IMR-90 (cell line): ENCODE measurements at regions not wholly inside any gene's neighbourhood (a gene's known extent, or its start where the extent isn't known, plus 50 kb on each side); places are given as distances from the start of the nearest gene placed in this dataset.

ENCODE experiments used
- ATAC-seq: fragments of 200-7000 bp; cut with Tn5 transposase; 2 replicates; pipeline ENCODE4 v1.9.1; 2020; ENCODE audit warnings: low read depth, mild to moderate bottlenecking, moderate library complexity
- BruUV-seq: library from RNA; stranded (reverse); fragments of 400-500 nt; replicated peaks from 2 replicates; lab custom pipeline; 2021; lab: Mats Ljungman, UMichigan
- CTCF ChIA-PET: fragments of 300-600 bp; formaldehyde crosslinking; extraction: SDS; loops from one replicate; lab custom pipeline; 2021; ENCODE audit warnings: antibody characterized with exemption; lab: Yijun Ruan, JAX
- POLR2A ChIA-PET: fragments of 300-600 bp; sonication (Branson Sonifier 250); formaldehyde crosslinking; loops from one replicate; lab custom pipeline; 2022; ENCODE audit warnings: antibody characterized with exemption; ENCODE audit not compliant: unreplicated experiment; lab: Charles Lee
- DNase-seq: peaks from one replicate; pipeline ENCODE4 v3.0.0; 2013
- H2AFZ ChIP-seq: replicated peaks from 2 replicates; pipeline ENCODE3; 2013; ENCODE audit warnings: low read length, mild to moderate bottlenecking; ENCODE audit not compliant: poor library complexity
- H2AK5ac ChIP-seq: 2 replicates; pipeline ENCODE4 v1.6.1; 2013; ENCODE audit warnings: low read depth, low read length, inconsistent platforms
- H2AK9ac ChIP-seq: replicated peaks from 2 replicates; pipeline ENCODE3; 2013; ENCODE audit warnings: mild to moderate bottlenecking, low read depth, low read length, moderate library complexity; ENCODE audit not compliant: poor library complexity
- H2BK120ac ChIP-seq: 2 replicates; pipeline ENCODE4 v1.6.1; 2013; ENCODE audit warnings: low read depth, low read length, inconsistent platforms
- H2BK15ac ChIP-seq: 3 replicates; pipeline ENCODE4 v1.6.1; 2013; ENCODE audit warnings: low read depth, low read length, inconsistent platforms
- H2BK20ac ChIP-seq: 2 replicates; pipeline ENCODE4 v1.6.1; 2013; ENCODE audit warnings: low read depth, mild to moderate bottlenecking, inconsistent platforms, low read length, moderate library complexity
- H2BK5ac ChIP-seq: 2 replicates; pipeline ENCODE4 v1.6.1; 2013; ENCODE audit warnings: mild to moderate bottlenecking, low read depth, low read length, inconsistent platforms; ENCODE audit not compliant: poor library complexity, severe bottlenecking
- H3K14ac ChIP-seq: replicated peaks from 2 replicates; pipeline ENCODE4 v1.6.1; 2013; ENCODE audit warnings: low read depth, low read length, inconsistent platforms
- H3K18ac ChIP-seq: 2 replicates; pipeline ENCODE4 v1.6.1; 2013; ENCODE audit warnings: low read depth, low read length, control low read depth
- H3K23ac ChIP-seq: 2 replicates; pipeline ENCODE4 v1.6.1; 2013; ENCODE audit warnings: low read depth, low read length, inconsistent platforms
- H3K27ac ChIP-seq: 2 replicates; pipeline ENCODE4 v1.5.1; 2013; ENCODE audit warnings: mild to moderate bottlenecking, control low read depth, low read length; ENCODE audit not compliant: insufficient read depth
- H3K27me3 ChIP-seq: 2 replicates; pipeline ENCODE4 v1.6.1; 2013; ENCODE audit warnings: low read length; ENCODE audit not compliant: control insufficient read depth, insufficient read depth
- H3K36me3 ChIP-seq: 2 replicates; pipeline ENCODE4 v1.6.1; 2013; ENCODE audit warnings: low read length, mixed read lengths; ENCODE audit not compliant: control insufficient read depth, insufficient read depth
- H3K4ac ChIP-seq: 2 replicates; pipeline ENCODE4 v1.6.1; 2013; ENCODE audit warnings: low read depth, low read length, inconsistent platforms
- H3K4me1 ChIP-seq: 2 replicates; pipeline ENCODE4 v1.6.1; 2013; ENCODE audit warnings: low read length, mixed read lengths; ENCODE audit not compliant: control insufficient read depth, insufficient read depth
- H3K4me2 ChIP-seq: 2 replicates; pipeline ENCODE4 v1.6.1; 2013; ENCODE audit warnings: low read depth, mild to moderate bottlenecking, control low read depth, low read length, moderate library complexity
- H3K4me3 ChIP-seq: 2 replicates; pipeline ENCODE4 v1.5.1; 2013; ENCODE audit warnings: low read depth, mild to moderate bottlenecking, control low read depth, low read length, moderate library complexity; ENCODE audit not compliant: insufficient read depth
- H3K56ac ChIP-seq: 2 replicates; pipeline ENCODE4 v1.6.1; 2013; ENCODE audit warnings: low read length, inconsistent platforms; ENCODE audit not compliant: insufficient read depth; ENCODE audit errors: extremely low read depth
- H3K79me1 ChIP-seq, 2 experiments: 2 replicates each; pipeline ENCODE4 v1.6.1; 2013; ENCODE audit warnings: low read length in 2 of 2, inconsistent platforms in 1 of 2, low read depth in 1 of 2
- H3K9ac ChIP-seq: 2 replicates; pipeline ENCODE4 v1.6.1; 2013; ENCODE audit warnings: low read depth, low read length, control low read depth
- H3K9me1 ChIP-seq: 2 replicates; pipeline ENCODE4 v1.6.1; 2013; ENCODE audit warnings: low read length, inconsistent platforms; ENCODE audit not compliant: insufficient read depth
- H3K9me3 ChIP-seq: 2 replicates; pipeline ENCODE4 v1.6.1; 2013; ENCODE audit warnings: low read length; ENCODE audit not compliant: control insufficient read depth, insufficient read depth
- H4K20me1 ChIP-seq: 2 replicates; pipeline ENCODE4 v1.6.1; 2013; ENCODE audit warnings: low read length, inconsistent platforms; ENCODE audit not compliant: insufficient read depth
- H4K5ac ChIP-seq: 2 replicates; pipeline ENCODE4 v1.6.1; 2013; ENCODE audit warnings: mild to moderate bottlenecking, low read depth, low read length, control low read depth
- H4K8ac ChIP-seq, 2 experiments: 2 replicates each; pipeline ENCODE4 v1.6.1; 2013; ENCODE audit warnings: low read depth in 2 of 2, low read length in 2 of 2, control low read depth in 1 of 2, inconsistent platforms in 1 of 2
- H4K91ac ChIP-seq: 2 replicates; pipeline ENCODE4 v1.6.1; 2013; ENCODE audit warnings: low read depth, low read length, inconsistent platforms; ENCODE audit not compliant: insufficient read depth
- CEBPB ChIP-seq: IDR thresholded peaks from 2 replicates; pipeline ENCODE4 v1.6.1; 2012; ENCODE audit warnings: low read depth, low read length, improper control_type of control experiment
- CHD1 ChIP-seq: IDR thresholded peaks from 2 replicates; pipeline ENCODE4 v1.6.1; 2012; ENCODE audit warnings: low read depth, low read length, improper control_type of control experiment
- MAFK ChIP-seq: IDR thresholded peaks from 2 replicates; pipeline ENCODE4 v1.6.1; 2012; ENCODE audit warnings: low read depth, low read length, improper control_type of control experiment
- MXI1 ChIP-seq: IDR thresholded peaks from 2 replicates; pipeline ENCODE4 v1.6.1; 2012; ENCODE audit warnings: low read depth, mild to moderate bottlenecking, low read length, moderate library complexity, borderline replicate concordance
- POLR2A ChIP-seq: IDR thresholded peaks from 2 replicates; pipeline ENCODE4 v1.6.1; 2012; ENCODE audit warnings: mild to moderate bottlenecking, low read depth, low read length
- WGBS, 2 experiments: methylation state at CpG; one replicate each; pipeline versions ENCODE4 v1.1.5 to v1.1.7; 2013; ENCODE audit warnings: missing lambda C conversion rate in 2 of 2; ENCODE audit not compliant: insufficient read length in 1 of 2; ENCODE audit errors: extremely low coverage in 2 of 2; 5-methylcytosine and 5-hydroxymethylcytosine counted together
- dilution Hi-C: fragments of 300-500 bp; cut with HindIII; formaldehyde crosslinking; loops from one replicate; pipeline ENCODE4 v1.14.3; 2018; ENCODE audit warnings: low sequenced_read_pairs; ENCODE audit not compliant: unreplicated experiment
- in situ Hi-C: fragments of 300-500 bp; cut with MboI; formaldehyde crosslinking; loops from 3 replicates; pipeline ENCODE4 v1.14.3; 2019; ENCODE audit warnings: low sequenced_read_pairs, inconsistent platforms, mixed read lengths
- intact Hi-C: fragments of 100-400 bp; cut with micrococcal nuclease; formaldehyde crosslinking; loops from 2 replicates; pipeline ENCODE4 v1.10.0; 2022

DNA sequence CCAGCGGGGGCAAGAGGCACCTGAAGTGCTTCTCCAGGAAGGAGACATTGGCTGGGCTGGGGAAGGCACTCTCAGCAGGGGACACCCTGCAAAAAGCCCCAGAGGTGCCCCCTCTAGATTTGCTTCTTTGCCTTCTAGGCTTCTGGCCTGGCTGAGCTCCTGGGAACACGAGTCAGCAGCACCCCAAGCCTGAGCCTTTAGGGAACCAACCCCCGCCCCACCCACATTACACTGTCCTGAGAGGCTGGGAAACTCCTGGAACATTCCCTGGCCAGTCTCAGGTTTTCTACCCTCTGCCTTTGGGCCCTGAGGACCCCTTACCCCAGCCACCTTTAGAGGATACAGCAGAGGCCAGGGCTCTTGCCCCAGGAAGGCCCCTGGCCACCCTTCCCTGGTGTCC is 108.4 kb upstream of the LINGO1 start:
- no peak overlapping the region for H2AK9ac ChIP-seq
- no peak overlapping the region for H4K5ac ChIP-seq
- WGBS, 2 experiments, result 40% methylated on average over 1 of the region's 3 CpGs; no CpG with 5 or more reads in 1 of the 2 experiments
- H3K27ac ChIP-seq, result no peak overlapping the region
- ATAC-seq (no peak), DNase-seq (no peak)
- intact Hi-C loops (no loop called here), in situ Hi-C loops (no loop called here), dilution Hi-C loops (no loop called here)
- no peak overlapping the region for H2BK20ac ChIP-seq
- no peak overlapping the region for H3K23ac ChIP-seq
- H2AK5ac ChIP-seq, result no peak overlapping the region
- H2BK15ac ChIP-seq, result no peak overlapping the region
- H3K9ac ChIP-seq, result no peak overlapping the region
- H3K9me3 ChIP-seq, result no peaks in the 10 kb centered on the region
- TF ChIP-seq MXI1 (no peak), CHD1 (no peak), MAFK (no peak), CEBPB (no peak), POLR2A (no peak)
- H3K27me3 ChIP-seq, result peaks cover 48% of the 10 kb centered on the region
- BruUV-seq, result no TSS peak
- no peak overlapping the region for H3K4me2 ChIP-seq
- H3K4ac ChIP-seq, result no peak overlapping the region
- H4K20me1 ChIP-seq, result no peaks in the 10 kb centered on the region; the same call in 1 of the 2 replicates
- no peak overlapping the region for H2AFZ ChIP-seq
- H3K4me1 ChIP-seq, result no peaks in the 10 kb centered on the region
- H3K14ac ChIP-seq, result no peak overlapping the region
- no peak overlapping the region for H4K8ac ChIP-seq
- no peaks in the 10 kb centered on the region for H3K9me1 ChIP-seq
- H2BK5ac ChIP-seq, result no peak overlapping the region
- ChIA-PET CTCF (no interaction called here), POLR2A (no interaction called here)
- no peaks in the 10 kb centered on the region for H3K79me1 ChIP-seq
- H3K56ac ChIP-seq, result no peak overlapping the region
- no peak overlapping the region for H3K4me3 ChIP-seq
- no peak overlapping the region for H2BK120ac ChIP-seq
- H3K18ac ChIP-seq, result no peak overlapping the region
- H4K91ac ChIP-seq, result no peak overlapping the region
- no peaks in the 10 kb centered on the region for H3K36me3 ChIP-seq
